Activated CD4-positive, alpha-beta T cell treated with anti-CD3 and anti-CD28 coated beads for 24 hours (primary cell): ENCODE measurements at regions not wholly inside any gene's neighbourhood (a gene's known extent, or its start where the extent isn't known, plus 50 kb on each side); places are given as distances from the start of the nearest gene placed in this dataset.

Experiments
- DNase-seq, 2 donors: peaks; one replicate each; pipeline ENCODE4 v3.0.0-alpha.2; 2020; ENCODE audit warnings: low read depth in 2 of 2

DNA sequence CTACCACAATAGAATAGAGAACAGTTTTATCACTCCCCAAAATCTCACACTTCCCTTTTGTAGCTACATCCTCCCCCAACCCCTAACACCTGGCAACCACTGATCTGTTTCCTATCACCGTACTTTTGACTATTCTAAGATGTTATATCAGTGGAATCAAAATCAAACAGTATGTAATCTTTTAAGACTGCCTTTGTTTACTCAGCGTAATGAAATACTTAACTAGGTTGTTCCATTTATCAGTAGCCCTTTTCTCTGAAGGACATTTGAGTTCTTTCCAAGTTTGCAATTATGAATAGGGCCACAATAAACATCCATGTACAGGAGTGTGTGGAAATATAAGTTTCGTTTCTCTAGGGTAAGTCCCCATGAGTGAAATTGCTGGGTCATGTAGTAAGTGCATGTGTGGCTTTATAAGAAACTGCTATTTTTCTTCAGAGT, 372.3 kb downstream of the SV2B start:
- DNase-seq = no peak

DNA sequence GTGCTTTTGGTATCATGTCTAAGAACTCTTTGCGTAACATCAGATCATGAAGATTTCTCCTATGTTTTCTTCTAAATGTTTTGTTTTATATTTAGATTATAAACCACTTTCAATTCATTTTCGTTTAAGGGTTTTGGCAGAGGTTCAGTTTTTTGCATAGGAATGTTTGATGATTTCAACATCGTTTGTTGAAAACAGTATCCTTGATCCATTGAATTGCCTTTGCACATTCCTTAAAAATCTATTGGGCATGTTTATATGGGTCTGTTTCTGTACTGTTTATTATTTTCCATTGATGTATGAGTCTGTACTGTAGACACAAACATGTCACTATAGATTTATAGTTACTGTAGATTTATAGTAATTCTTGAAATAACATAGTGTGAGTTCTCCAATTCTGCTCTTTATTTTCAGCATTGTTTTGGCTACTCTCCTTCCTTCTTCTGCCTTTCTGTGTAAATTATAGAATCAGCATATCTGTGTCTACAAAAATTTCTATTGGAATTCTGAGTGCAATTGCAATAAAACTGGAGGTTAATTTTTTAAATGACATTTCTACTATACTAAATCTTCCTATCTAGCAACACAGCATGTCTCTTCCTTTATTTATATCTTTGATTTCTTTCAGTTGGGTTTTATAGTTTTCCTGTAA, 374.0 kb downstream of the SV2B start:
- no peak for DNase-seq

DNA sequence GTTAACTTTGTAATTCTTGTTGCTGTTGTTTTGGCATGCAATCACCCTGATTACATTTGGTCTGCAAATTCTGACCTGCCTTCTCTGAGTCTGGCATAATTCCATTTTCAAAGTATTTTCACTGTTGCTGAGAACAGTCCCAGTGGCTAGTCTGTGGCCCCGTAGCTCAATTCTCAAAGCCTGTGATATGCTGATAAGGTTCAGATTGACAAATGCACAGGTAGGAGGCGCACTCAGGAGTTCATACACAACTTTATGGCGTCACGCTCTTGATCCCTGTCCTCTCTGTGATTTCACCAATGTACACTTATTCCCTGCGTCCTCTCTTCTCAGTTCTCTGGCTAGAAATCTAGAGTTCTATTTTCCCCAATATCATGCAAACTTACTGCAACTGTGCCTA, 376.6 kb upstream of the SLCO3A1 start:
- no peak for DNase-seq

- no peak for DNase-seq
Measured at GRCh38 chr15:91478717-91479191, 374.8 kb upstream of the SLCO3A1 start.

GRCh38 chr15:91480426-91480825, 373.1 kb upstream of the SLCO3A1 start:
- DNase-seq = no peak

DNA sequence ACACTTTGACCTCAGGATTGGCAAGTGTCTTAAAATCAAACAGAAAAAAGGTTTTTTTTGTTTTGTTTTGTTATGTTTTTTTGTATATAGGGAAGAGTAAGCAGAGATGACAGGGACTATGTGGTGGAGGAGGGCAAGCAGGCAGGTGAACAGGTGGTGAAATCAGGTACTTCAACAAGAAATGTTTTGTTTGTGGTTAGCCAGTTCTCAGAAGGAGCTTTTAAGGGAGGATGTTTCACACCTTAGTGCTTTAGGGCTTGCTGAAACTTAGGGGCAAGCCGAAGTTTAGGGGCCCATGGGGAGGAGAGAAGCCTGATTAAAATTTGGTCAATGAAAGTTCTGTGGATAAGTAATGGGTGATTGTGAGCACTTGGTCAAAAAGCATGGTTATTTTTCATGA, 370.7 kb upstream of the SLCO3A1 start:
- DNase-seq = no peak

DNA sequence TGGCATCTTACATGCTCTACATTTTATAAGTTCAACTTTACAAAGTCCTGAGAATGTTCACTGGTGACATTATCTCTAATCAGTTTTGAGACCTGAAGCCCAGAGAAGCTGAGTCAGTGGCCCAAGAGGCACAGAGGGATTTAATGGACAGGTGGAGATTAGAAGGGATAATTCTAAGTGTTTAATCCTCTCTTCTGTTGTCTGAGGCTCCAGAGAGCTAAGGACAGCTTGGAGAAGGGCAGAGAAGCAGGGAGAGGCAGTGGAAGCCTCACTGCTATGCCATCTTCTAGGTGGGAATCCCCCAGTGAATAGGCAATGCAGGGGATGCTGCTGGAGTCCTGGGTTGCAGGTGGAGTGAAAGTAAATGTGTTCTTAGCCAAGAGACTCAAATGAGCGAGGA, 369.4 kb upstream of the SLCO3A1 start:
- no peak for DNase-seq

- DNase-seq = no peak
Measured at GRCh38 chr15:91488452-91488851, 365.1 kb upstream of the SLCO3A1 start.

DNA sequence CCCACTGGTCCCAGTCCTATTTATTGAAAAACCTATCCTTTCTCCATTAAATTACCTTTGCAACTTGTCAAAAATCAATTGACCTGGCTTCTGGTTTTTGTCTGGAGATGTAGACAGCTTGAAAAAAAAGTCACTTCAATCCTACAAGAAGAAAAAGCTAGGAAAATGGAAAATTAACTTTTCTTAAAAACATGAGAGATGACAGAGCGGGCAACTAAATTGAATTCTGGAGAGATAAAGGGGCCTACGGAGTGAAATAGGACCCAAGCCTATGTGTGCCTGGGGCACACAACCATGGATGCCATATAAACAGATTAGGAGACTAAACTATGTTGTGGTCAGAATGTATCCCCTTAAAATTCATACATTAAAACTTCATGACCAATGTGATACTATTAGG, 363.3 kb upstream of the SLCO3A1 start:
- no peak for DNase-seq

GRCh38 chr15:91491101-91491950, 362.2 kb upstream of the SLCO3A1 start:
- no peak for DNase-seq

- no peak for DNase-seq
Measured at GRCh38 chr15:91496754-91497691, 356.5 kb upstream of the SLCO3A1 start.

DNA sequence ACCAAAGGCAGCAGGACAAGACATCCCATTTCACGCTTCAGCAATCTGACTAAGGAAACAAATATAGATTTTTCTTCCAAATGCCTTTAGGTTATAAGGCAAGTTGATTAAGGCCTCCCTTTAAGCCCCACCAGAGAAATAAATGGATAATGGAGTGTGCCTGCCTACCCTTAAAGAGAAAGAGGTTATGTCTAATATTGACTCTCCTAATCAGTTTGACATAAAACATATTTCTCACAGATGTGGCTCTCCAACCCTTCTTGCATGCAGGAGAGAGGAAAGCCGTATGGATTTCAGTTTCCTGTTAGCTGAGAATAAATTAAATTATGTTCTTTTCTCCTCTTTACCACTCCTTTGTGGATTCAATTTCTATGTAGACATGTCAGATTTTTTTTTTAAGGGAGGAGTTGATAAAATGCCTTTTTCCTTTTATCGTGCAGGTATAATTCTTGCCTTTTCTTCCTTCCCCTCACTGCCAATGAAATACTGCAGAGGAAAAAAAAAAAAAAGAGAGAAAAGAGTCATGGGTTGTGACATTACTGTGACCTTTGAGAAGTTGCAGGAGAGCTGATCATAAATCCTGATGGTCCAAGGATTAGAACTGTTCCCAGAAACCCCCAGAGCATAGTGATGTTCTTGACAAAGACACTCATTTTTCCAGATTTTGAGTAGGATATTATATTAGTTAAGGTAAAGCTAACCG, 355.3 kb upstream of the SLCO3A1 start:
- DNase-seq = no peak

DNA sequence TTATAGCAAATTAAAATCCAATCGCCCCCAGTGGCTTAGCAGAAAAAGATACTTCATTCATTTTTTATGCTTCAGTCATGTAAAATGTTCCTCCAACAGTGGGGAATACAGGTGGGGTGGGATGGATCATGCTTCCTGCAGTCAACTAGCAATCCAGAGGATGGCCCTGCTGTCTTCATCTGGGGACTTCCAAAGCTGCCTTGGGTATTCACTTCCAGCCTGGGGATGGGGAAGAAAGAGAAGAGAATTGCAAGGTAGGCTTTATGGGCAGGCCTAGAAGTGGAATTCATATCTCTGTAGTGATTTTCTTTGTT, 354.8 kb upstream of the SLCO3A1 start:
- DNase-seq = no peak

GRCh38 chr15:91499774-91500383, 353.6 kb upstream of the SLCO3A1 start:
- no peak for DNase-seq

DNA sequence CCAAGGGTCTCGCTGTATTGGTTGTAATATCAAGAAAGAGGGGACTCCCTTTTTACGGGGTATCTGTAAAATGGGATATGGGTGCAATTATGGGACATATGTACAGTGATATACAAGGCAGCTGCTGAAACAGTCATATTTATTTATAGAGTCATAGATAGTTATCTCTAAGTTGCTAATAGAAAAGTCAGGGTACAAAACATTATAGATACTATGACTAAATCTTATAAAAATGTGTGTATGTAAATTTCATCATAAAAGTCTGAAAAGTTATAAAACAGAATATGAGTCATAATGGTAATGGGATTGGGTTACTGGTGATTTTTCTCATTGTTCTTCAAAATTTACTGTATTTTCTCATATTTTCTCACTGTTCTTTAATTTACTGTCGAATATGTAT, 344.9 kb upstream of the SLCO3A1 start:
- DNase-seq = no peak

- DNase-seq = no peak
Measured at GRCh38 chr15:91514147-91514546, 339.4 kb upstream of the SLCO3A1 start.

DNA sequence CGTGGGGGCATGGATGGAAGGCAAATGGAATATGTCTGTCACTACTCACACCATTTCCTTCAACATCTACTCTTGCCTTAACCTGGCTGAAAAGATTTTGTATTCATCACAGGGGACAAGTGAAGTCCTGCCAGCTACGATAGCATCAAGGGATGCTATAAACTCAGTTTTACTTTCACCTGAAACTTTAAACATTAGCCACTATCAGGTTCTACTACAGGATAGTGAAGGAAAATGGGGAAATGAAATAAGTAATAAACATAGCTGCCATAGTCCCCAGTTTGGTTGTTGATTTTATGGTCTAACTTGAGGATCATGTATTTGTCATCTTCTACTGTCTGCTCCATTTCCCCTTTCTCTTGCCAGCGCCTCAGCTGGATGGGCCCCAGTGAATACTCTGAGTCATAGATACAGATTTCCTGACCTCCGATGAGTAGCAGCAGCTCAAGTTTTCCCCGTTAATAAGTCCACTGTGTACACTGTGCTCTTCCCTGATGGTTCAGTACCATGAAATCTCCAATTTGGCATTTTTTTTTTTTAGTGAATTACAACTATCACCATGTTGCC, 338.2 kb upstream of the SLCO3A1 start:
- no peak for DNase-seq

- no peak for DNase-seq
Measured at GRCh38 chr15:91516866-91517265, 336.6 kb upstream of the SLCO3A1 start.

DNA sequence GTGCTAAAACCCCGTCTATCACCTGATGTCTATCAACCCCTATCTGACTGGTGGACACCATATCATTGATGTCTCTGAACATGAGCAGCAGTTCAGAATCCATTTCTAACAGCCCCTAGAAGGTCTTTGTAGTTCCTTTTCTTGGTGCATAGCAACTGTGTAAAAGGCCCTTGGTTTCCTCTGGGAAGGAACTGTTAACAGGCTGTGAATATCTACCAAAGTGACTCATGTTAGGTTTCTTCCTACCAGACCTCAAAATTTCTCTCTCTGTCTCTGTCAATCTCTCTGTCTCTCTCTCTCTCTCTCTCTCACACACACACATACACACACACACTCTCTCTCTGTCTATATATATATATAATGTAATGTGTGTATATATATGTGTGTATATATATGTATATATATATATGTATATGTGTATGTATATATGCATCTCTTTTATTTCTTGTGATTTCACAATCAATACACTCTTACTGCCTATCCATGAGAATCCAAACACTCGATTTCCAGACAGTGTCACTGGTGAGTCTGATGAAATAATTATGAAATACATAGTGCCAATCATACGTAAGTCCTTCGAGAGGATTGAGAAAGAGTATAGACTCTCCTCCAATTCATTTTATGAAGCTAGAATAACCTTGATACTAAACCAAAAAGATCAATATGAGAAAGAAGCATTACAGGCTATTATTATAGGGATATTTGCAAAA, 335.9 kb upstream of the SLCO3A1 start:
- no peak for DNase-seq

DNA sequence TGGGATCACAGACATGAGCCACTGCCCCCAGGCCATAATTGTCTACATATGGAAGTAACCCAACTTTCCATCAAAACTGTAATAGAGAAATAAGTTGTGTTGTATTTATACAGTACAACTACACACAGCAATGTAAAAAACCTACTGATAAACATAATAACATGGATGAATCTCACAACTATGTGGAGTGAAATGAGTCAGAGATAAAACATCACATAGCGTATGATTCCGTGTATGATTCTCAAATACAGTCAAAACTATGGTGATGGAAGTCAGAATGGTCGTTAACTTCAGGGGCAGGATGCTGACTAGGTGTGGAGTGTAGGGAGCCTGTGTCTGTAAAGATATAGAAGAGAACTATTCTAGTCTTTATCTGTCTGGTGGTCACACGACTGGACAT, 332.7 kb upstream of the SLCO3A1 start:
- no peak for DNase-seq
